Body of pancreas (tissue), 4 donors: ENCODE measurements at regions not wholly inside any gene's neighbourhood (a gene's known extent, or its start where the extent isn't known, plus 50 kb on each side); places are given as distances from the start of the nearest gene placed in this dataset.
A peak's percentile ranks its signal among the peaks of the same experiment; 100 is the strongest.

Experiments used
- ATAC-seq: fragments of 150-250 bp; one replicate; pipeline ENCODE4 v1.9.1; 2016
- DNase-seq, 4 donors: peaks; one replicate each; pipeline ENCODE4 v3.0.0-alpha.2; 2019
- H3K27ac ChIP-seq, 4 donors: fragments of 200-600 bp; sonication (generic); 1 replicate in 3 of 4; 2 replicates in 1 of 4; pipeline versions ENCODE4 v1.5.1 to v1.6.1; 2016 to 2019; ENCODE audit warnings: mild to moderate bottlenecking in 1 of 4, mixed read lengths in 1 of 4, moderate library complexity in 1 of 4
- H3K27me3 ChIP-seq, 2 donors: fragments of 200-600 bp; sonication (generic); one replicate each; pipeline ENCODE4 v1.6.0; 2016; ENCODE audit warnings: mild to moderate bottlenecking in 1 of 2
- H3K36me3 ChIP-seq, 2 donors: fragments of 200-600 bp; sonication (generic); replicated peaks in 1 of 2; 2 replicates each; pipeline ENCODE4 v1.5.1; 2016; ENCODE audit warnings: low read depth in 2 of 2; ENCODE audit not compliant: insufficient read depth in 1 of 2
- H3K4me1 ChIP-seq: fragments of 200-600 bp; sonication (generic); one replicate; pipeline ENCODE4 v1.6.0; 2016
- H3K4me3 ChIP-seq, 2 donors: fragments of 200-600 bp; sonication (generic); 1 replicate in 1 of 2; 2 replicates in 1 of 2; pipeline ENCODE4 v1.5.1; 2016 to 2019
- H3K9me3 ChIP-seq, 3 donors: fragments of 200-600 bp; sonication (generic); 1 replicate in 2 of 3; 2 replicates in 1 of 3; pipeline ENCODE4 v1.5.1; 2016
- POLR2A ChIP-seq, 3 donors: fragments of 450-650 bp; IDR thresholded peaks; one replicate each; pipeline ENCODE4 v1.6.1; 2016; ENCODE audit warnings: antibody characterized with exemption in 3 of 3, mild to moderate bottlenecking in 2 of 3
- WGBS, 2 donors: methylation state at CpG; one replicate each; pipeline ENCODE4 v1.1.5; 2017; 5-methylcytosine and 5-hydroxymethylcytosine counted together
- intact Hi-C: fragments of 100-400 bp; cut with DNase I; formaldehyde crosslinking; loops from one replicate; pipeline ENCODE4 v1.15.1; 2023
- TF ChIP-seq, protein P1 (sequence below), 7 experiments: fragments of 450-650 bp in 4 of 7; fragments of 200-600 bp in 3 of 7; sonication (generic) in 3 of 7; IDR thresholded peaks; one replicate each; pipeline ENCODE4 v1.5.1; 2016 to 2019; ENCODE audit warnings: antibody characterized with exemption in 7 of 7

DNA sequence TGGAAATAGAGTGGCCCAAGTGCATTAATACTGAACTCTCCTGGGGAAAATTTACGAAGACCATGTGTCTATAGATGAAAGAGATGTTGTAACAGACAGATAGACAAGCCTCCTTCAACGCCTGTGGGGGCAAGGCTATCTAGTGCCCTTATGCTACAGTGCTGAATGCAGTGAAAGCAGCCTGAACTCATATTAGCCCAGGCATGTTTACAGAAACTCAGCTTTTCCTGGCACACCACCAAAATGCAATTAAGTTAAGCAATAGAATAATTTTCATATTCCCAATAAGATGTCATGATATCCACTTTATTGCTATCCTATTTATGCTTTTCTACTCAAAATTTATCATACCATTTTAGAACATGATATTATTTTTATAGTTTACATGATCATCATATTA, 277.0 kb downstream of the DIRAS2 start:
- intact Hi-C loops: no loop called here
- no peak overlapping the region for H3K27ac ChIP-seq
- H3K9me3 ChIP-seq: no peaks in the 10 kb centered on the region
- H3K27me3 ChIP-seq: no peaks in the 10 kb centered on the region
- no peak overlapping the region for H3K4me3 ChIP-seq
- DNase-seq (no peak), ATAC-seq (no peak)
- WGBS, 2 donors: 48 to 65% methylated on average over 2 of the region's 2 CpGs
- TF ChIP-seq POLR2A (IDR thresholded peaks at IDR 0.05): no peak
- TF ChIP-seq, protein P1, sequence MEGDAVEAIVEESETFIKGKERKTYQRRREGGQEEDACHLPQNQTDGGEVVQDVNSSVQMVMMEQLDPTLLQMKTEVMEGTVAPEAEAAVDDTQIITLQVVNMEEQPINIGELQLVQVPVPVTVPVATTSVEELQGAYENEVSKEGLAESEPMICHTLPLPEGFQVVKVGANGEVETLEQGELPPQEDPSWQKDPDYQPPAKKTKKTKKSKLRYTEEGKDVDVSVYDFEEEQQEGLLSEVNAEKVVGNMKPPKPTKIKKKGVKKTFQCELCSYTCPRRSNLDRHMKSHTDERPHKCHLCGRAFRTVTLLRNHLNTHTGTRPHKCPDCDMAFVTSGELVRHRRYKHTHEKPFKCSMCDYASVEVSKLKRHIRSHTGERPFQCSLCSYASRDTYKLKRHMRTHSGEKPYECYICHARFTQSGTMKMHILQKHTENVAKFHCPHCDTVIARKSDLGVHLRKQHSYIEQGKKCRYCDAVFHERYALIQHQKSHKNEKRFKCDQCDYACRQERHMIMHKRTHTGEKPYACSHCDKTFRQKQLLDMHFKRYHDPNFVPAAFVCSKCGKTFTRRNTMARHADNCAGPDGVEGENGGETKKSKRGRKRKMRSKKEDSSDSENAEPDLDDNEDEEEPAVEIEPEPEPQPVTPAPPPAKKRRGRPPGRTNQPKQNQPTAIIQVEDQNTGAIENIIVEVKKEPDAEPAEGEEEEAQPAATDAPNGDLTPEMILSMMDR (IDR thresholded peaks at IDR 0.05): no peak
- H3K4me1 ChIP-seq: peaks cover 12% of the 10 kb centered on the region
- no peaks in the 10 kb centered on the region for H3K36me3 ChIP-seq

GRCh38 chr9:90368241-90368640, 274.4 kb downstream of the DIRAS2 start:
- H3K9me3 ChIP-seq: no peaks in the 10 kb centered on the region
- TF ChIP-seq, protein P1 (IDR thresholded peaks at IDR 0.05): no peak
- TF ChIP-seq POLR2A (IDR thresholded peaks at IDR 0.05): no peak
- DNase-seq: peak; percentile 19 to 49 (median 29)
- intact Hi-C loops: no loop called here
- peak overlapping the region in 1 of 4 donors; percentile 34 for H3K27ac ChIP-seq
- no peaks in the 10 kb centered on the region for H3K36me3 ChIP-seq
- no peaks in the 10 kb centered on the region for H3K27me3 ChIP-seq
- no peak overlapping the region for H3K4me3 ChIP-seq
- peaks cover 12% of the 10 kb centered on the region for H3K4me1 ChIP-seq
- peak; percentile 58 for ATAC-seq

DNA sequence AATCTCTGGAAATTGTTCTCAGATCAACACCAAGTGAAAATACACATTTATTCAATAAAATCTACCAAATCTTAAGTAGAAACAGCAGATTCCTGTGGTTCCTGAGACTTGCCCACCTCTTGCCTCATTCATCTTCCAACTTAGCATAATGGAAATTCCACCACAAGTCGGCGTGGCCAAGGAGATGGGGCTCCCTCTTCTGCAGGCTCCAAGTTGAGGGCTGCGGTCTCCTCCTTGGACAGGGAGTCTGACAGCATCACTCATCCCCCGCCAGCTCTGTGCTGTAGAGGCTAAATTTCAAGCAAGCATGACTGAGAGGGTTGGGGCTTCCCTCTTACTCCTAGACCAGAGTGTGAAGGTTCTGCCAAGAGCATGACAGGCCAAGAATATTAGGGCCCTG, 273.7 kb downstream of the DIRAS2 start:
- peaks cover 12% of the 10 kb centered on the region for H3K4me1 ChIP-seq
- DNase-seq (no peak), ATAC-seq (no peak)
- H3K27me3 ChIP-seq: no peaks in the 10 kb centered on the region
- no peaks in the 10 kb centered on the region for H3K9me3 ChIP-seq
- intact Hi-C loops: no loop called here
- H3K27ac ChIP-seq: no peak overlapping the region
- H3K4me3 ChIP-seq: no peak overlapping the region
- no peaks in the 10 kb centered on the region for H3K36me3 ChIP-seq
- TF ChIP-seq, protein P1 (IDR thresholded peaks at IDR 0.05): no peak
- TF ChIP-seq POLR2A (IDR thresholded peaks at IDR 0.05): no peak
- 58 to 73% methylated on average over 4 of the region's 4 CpGs for whole genome bisulfite sequencing, 2 donors

DNA sequence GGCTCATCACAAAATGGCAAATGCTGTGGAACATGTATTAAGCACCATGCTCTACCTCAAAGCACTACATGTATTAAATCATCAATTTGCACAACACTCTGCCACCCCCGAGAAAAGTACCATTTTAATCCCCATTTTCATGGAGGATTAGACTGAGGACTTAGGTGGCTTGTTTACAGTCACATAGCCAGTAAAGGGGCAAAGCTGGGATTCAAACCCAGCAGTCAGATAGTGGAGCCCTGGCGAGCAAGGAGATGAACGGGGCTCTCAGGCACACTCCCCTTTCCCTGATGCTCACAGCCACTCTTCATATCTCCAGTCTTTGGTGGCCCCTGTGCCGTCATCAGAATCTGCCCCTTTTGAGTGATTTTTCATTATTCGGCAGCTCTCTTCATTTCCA, 262.9 kb downstream of the DIRAS2 start:
- WGBS, 2 donors: 57 to 60% methylated on average over 5 of the region's 5 CpGs
- H3K4me3 ChIP-seq: no peak overlapping the region
- intact Hi-C loops: no loop called here
- no peaks in the 10 kb centered on the region for H3K4me1 ChIP-seq
- H3K9me3 ChIP-seq: no peaks in the 10 kb centered on the region
- H3K27ac ChIP-seq: no peak overlapping the region
- ATAC-seq (no peak), DNase-seq (no peak)
- no peaks in the 10 kb centered on the region for H3K27me3 ChIP-seq
- no peak for TF ChIP-seq POLR2A (IDR thresholded peaks at IDR 0.05)
- TF ChIP-seq, protein P1 (IDR thresholded peaks at IDR 0.05): no peak
- H3K36me3 ChIP-seq: no peaks in the 10 kb centered on the region

DNA sequence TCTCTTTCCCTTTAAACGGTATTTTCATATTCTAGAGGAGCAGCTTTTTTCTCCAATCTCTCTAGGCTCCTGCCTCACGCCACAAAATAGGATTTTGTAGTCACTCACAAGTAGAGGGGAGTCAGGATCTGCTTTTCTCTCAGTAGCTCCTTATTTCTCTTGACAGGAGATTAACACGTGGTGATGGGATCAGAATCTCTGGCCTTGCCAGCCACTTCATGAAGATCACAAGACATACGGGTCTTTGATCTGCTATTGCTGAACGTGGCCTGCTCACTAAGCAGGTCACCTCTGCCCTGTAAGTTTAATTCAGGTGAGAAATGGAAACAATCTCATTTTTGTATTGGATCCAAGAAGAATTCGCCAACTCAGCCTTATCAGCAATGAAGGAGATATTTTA, 257.5 kb downstream of the DIRAS2 start:
- Histone ChIP-seq H3K4me1 (no peaks in the 10 kb centered on the region), H3K36me3 (no peaks in the 10 kb centered on the region), H3K27ac (no peak overlapping the region), H3K27me3 (no peaks in the 10 kb centered on the region), H3K4me3 (no peak overlapping the region), H3K9me3 (no peaks in the 10 kb centered on the region)
- intact Hi-C loops: no loop called here
- no peak for ATAC-seq
- TF ChIP-seq, protein P1 (IDR thresholded peaks at IDR 0.05): no peak
- TF ChIP-seq POLR2A (IDR thresholded peaks at IDR 0.05): no peak
- DNase-seq: no peak
- 44 to 48% methylated on average over 6 of the region's 6 CpGs for WGBS, 2 donors
